ENCODE measurements at regions not wholly inside any gene's neighbourhood (a gene's known extent, or its start where the extent isn't known, plus 50 kb on each side); places are given as distances from the start of the nearest gene placed in this dataset.

GRCh38 chr9:30140407-30140806 is 2244.0 kb upstream of the ACO1 start:
- no peak for TF ChIP-seq BHLHE40 (IDR thresholded peaks at IDR 0.05; ENCODE audit: low read depth, low read length)
- TF ChIP-seq CTCF (conservative IDR thresholded peaks at IDR 0.05; ENCODE audit: low read depth, low read length), result no peak
- TF ChIP-seq RAD21 (IDR thresholded peaks at IDR 0.05; ENCODE audit: low read length), result no peak
- no peak for TF ChIP-seq MAFK (IDR thresholded peaks at IDR 0.05; ENCODE audit: low read depth, low read length)
- no peak for TF ChIP-seq POLR2A (IDR thresholded peaks at IDR 0.05; ENCODE audit: low read depth, low read length)
- no peak for TF ChIP-seq MAZ (IDR thresholded peaks at IDR 0.05; ENCODE audit: borderline replicate concordance, low read depth, low read length)
- TF ChIP-seq USF2 (IDR thresholded peaks at IDR 0.05; ENCODE audit: low read depth, low read length), result no peak
- no peak for TF ChIP-seq SMC3 (IDR thresholded peaks at IDR 0.05; ENCODE audit: low read depth, low read length)
- TF ChIP-seq MXI1 (IDR thresholded peaks at IDR 0.05; ENCODE audit: borderline replicate concordance, low read depth, low read length), result no peak
- no peak for TF ChIP-seq CHD1 (IDR thresholded peaks at IDR 0.05; ENCODE audit: low read depth, low read length)
- no peak for TF ChIP-seq NFE2L2 (IDR thresholded peaks at IDR 0.05; ENCODE audit: low read depth, low read length)
